Bronchial epithelial cell (primary cell): ENCODE measurements at regions not wholly inside any gene's neighbourhood (a gene's known extent, or its start where the extent isn't known, plus 50 kb on each side); places are given as distances from the start of the nearest gene placed in this dataset.

Experiments
- DNase-seq: peaks from one replicate; pipeline ENCODE4 v3.0.0-alpha.2; 2010; ENCODE audit warnings: low read depth
- FAIRE-seq: peaks from 2 replicates; lab custom pipeline; 2011; peaks lifted over from hg19 to GRCh38; lab: Jason Lieb, UNC
- H3K27me3 ChIP-seq: 2 replicates; pipeline ENCODE4 v1.5.1; 2011; ENCODE audit warnings: low read length; ENCODE audit not compliant: control insufficient read depth, insufficient read depth
- H3K36me3 ChIP-seq: 2 replicates; pipeline ENCODE4 v1.5.1; 2011; ENCODE audit warnings: low read length; ENCODE audit not compliant: control insufficient read depth, insufficient read depth
- H3K4me3 ChIP-seq: 2 replicates; pipeline ENCODE4 v1.5.1; 2011; ENCODE audit warnings: mild to moderate bottlenecking, low read depth, low read length, control low read depth
- TF ChIP-seq, protein P1 (sequence below): IDR thresholded peaks from 2 replicates; pipeline ENCODE4 v1.5.1; 2011; ENCODE audit warnings: mild to moderate bottlenecking, moderate library complexity, low read length, control low read depth, inconsistent platforms; ENCODE audit not compliant: insufficient read depth, severe bottlenecking

DNA sequence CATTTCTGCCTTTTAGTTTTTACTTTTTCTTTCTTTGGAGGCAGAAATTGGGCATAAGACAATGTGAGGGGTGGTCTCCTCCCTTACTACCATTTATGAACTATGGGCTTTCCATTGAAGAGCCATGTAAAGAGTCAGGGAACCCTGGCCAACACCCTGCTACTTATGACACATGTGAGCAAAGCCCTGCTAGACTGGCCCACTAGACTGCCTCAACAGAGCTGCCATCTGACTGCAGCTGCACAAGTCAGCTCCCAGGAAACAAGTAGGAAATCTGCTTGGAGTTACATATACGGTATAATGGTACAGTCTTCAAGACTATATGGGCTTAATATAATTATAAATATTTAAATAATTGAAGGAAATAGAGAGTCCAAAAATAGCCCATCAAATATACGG is 816.8 kb downstream of the TRIB2 start:
- TF ChIP-seq, protein P1, sequence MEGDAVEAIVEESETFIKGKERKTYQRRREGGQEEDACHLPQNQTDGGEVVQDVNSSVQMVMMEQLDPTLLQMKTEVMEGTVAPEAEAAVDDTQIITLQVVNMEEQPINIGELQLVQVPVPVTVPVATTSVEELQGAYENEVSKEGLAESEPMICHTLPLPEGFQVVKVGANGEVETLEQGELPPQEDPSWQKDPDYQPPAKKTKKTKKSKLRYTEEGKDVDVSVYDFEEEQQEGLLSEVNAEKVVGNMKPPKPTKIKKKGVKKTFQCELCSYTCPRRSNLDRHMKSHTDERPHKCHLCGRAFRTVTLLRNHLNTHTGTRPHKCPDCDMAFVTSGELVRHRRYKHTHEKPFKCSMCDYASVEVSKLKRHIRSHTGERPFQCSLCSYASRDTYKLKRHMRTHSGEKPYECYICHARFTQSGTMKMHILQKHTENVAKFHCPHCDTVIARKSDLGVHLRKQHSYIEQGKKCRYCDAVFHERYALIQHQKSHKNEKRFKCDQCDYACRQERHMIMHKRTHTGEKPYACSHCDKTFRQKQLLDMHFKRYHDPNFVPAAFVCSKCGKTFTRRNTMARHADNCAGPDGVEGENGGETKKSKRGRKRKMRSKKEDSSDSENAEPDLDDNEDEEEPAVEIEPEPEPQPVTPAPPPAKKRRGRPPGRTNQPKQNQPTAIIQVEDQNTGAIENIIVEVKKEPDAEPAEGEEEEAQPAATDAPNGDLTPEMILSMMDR: no peak
- no peaks in the 10 kb centered on the region for H3K36me3 ChIP-seq
- no peak for FAIRE-seq

DNA sequence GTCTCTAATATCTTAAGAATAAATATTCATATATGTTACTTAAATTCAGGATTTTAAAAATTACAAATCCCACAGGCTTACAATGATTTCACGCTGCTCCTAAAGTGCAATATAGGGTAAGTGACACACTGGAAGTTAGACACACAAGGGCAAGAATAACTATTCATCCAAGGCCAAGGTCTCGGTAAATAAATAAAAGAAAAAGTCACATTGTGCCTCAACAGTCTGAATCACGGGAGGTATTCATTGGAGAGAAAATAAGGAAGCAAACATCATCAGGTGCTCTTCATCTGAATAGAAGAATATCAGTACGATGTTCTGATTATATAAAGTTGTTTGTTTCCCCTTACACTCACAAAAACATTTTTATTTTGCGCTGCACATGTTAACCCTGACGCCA is 820.2 kb downstream of the TRIB2 start:
- TF ChIP-seq, protein P1: no peak
- Histone ChIP-seq H3K4me3 (no peak overlapping the region), H3K27me3 (no peaks in the 10 kb centered on the region), H3K36me3 (no peaks in the 10 kb centered on the region)
- DNase-seq (no peak), FAIRE-seq (no peak)

More for the DNA sequence above, 816.8 kb downstream of the TRIB2 start:
- H3K4me3 ChIP-seq: no peak overlapping the region
- no peak for DNase-seq
- H3K27me3 ChIP-seq: no peaks in the 10 kb centered on the region

DNA sequence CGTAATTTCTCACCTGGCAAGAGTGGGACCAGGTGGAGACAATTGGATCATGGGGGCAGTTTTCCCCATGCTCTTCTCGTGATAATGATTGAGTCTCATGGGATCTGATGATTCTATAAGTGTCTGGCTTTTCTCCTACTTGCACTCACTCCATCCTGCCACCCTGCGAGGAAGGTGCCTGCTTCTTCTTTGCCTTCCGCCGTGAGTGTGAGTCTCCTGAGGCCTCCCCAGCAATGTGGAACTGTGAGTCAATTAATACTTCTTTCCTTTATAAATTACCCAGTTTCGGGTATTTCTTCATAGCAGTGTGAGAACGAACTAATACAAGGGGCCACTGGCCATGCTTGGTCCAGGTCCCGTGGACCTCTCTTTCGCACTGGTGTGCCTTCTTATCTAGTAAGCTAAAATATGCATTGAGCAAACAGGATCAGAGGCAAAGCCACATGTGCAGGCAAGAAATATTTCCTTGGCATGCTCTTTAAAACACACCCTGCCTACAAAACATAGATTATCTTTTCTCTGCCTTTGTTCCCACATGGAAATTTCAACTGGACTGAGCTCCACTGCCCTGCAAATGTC is 821.1 kb downstream of the TRIB2 start:
- H3K27me3 ChIP-seq: no peaks in the 10 kb centered on the region
- TF ChIP-seq, protein P1: no peak
- no peak overlapping the region for H3K4me3 ChIP-seq
- no peaks in the 10 kb centered on the region for H3K36me3 ChIP-seq
- FAIRE-seq (peak; percentile 68), DNase-seq (peak; percentile 14)

DNA sequence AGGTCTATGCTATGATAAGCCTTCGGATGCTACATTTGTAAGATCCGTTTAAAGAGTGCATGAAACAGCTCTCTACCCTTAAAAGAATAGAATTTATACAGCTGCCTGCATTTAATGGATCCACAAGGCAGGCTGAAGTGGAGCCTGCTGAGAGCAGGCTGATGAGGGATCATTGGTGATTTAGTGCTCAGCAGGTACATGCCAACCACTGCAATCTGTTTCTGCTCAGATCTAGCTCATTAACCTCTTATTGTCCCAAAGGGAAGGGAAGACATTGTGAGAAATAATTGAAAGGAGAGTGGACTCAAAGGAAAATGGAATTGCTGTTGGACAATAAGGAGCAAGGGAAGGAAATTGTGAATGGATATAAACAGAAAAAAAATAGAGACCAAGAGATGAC is 822.6 kb downstream of the TRIB2 start:
- TF ChIP-seq, protein P1: no peak
- no peak for FAIRE-seq
- no peaks in the 10 kb centered on the region for H3K27me3 ChIP-seq
- DNase-seq: no peak
- H3K4me3 ChIP-seq: no peak overlapping the region
- no peaks in the 10 kb centered on the region for H3K36me3 ChIP-seq

DNA sequence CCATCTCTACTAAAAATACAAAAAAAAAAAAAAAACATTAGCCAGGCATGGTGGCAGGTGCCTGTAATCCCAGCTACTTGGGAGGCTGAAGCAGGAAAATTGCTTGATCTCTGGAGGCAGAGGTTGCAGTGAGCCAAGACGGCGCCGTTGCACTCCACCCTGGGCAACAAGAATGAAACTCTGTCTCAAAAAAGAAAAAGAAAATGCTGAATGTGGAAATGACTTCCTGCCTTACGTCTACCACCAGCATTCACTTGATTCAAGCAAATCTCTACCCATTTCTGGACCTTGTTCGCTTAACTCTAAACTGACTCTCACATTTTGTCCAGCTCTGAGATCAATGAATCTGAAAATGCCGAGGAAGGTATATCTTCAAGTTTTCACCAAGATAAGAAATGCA is 825.3 kb downstream of the TRIB2 start:
- FAIRE-seq (no peak), DNase-seq (no peak)
- Histone ChIP-seq H3K27me3 (no peaks in the 10 kb centered on the region), H3K4me3 (no peak overlapping the region), H3K36me3 (no peaks in the 10 kb centered on the region)
- TF ChIP-seq, protein P1: no peak

DNA sequence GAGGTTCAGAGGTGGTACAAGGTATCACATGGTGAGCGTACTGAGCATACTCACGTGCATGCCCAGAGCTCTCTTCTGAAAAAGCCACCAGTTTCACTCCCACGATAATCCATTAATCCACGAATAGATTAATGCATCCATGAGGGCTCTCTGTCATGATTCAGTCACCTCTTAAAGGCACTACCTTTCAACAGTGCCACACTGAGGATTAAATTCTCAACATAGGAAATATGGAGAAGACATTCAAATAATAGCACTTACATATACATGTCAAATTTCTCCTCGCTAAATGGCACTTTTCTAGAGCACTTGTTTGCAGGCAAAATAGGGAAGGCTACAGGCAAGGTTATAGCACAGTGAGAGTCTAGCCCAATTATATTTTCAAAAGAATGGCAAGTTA is 825.9 kb downstream of the TRIB2 start:
- TF ChIP-seq, protein P1: no peak
- DNase-seq (no peak), FAIRE-seq (no peak)
- no peaks in the 10 kb centered on the region for H3K36me3 ChIP-seq
- H3K4me3 ChIP-seq: no peak overlapping the region
- no peaks in the 10 kb centered on the region for H3K27me3 ChIP-seq
